ENCODE measurements at regions not wholly inside any gene's neighbourhood (a gene's known extent, or its start where the extent isn't known, plus 50 kb on each side); places are given as distances from the start of the nearest gene placed in this dataset.

GRCh38 chr9:30519166-30519565, 1865.3 kb upstream of the ACO1 start:
- no peaks in the 10 kb centered on the region for H3K79me2 ChIP-seq (ENCODE audit: insufficient read depth, low read length)
- Mint-ChIP-seq H3K4me1 (no peaks in the 10 kb centered on the region), H3K4me3 (no peak overlapping the region), H3K27me3 (ENCODE audit: low read depth) (no peaks in the 10 kb centered on the region), H3K36me3 (ENCODE audit: insufficient read depth in 1 of 3, low read depth in 3 of 3) (peaks cover 9 to 18% (median 17%) of the 10 kb centered on the region in 3 experiments), H3K9me3 (peaks cover 16 to 18% of the 10 kb centered on the region in 2 experiments), H3K27ac (no peak overlapping the region)
- no peak overlapping the region for H3K23ac ChIP-seq (ENCODE audit: insufficient read length, low read depth, low read length)
- H3K4me2 ChIP-seq (ENCODE audit: insufficient read depth, insufficient read length, low read length): no peak overlapping the region
- no peak overlapping the region for H3K9ac ChIP-seq (ENCODE audit: extremely low read depth, insufficient read length, low read length)
- no peak overlapping the region for H3K27ac ChIP-seq (ENCODE audit: insufficient read length, low read depth, low read length)
- DNase-seq: no peak
- H3K56ac ChIP-seq (ENCODE audit: insufficient read length, low read depth, low read length): no peak overlapping the region
- H2BK12ac ChIP-seq (ENCODE audit: insufficient read length, low read depth, low read length): no peak overlapping the region
- no peak overlapping the region for H2BK20ac ChIP-seq (ENCODE audit: low read depth, low read length, poor library complexity, severe bottlenecking)
- no peak for TF ChIP-seq CTCF (conservative IDR thresholded peaks at IDR 0.05)
- WGBS (ENCODE audit: extremely low coverage, insufficient read length, low lambda C conversion rate): no CpG with 5 or more reads among the region's 1 CpG
- no peak overlapping the region for H2BK5ac ChIP-seq (ENCODE audit: insufficient read length, low read length)
- H2BK15ac ChIP-seq (ENCODE audit: low read depth, low read length): no peak overlapping the region
- H4K20me1 ChIP-seq (ENCODE audit: control insufficient read depth, insufficient read depth, insufficient read length): no peaks in the 10 kb centered on the region
- peaks cover 14% of the 10 kb centered on the region for H3K9me3 ChIP-seq (ENCODE audit: control insufficient read depth, low read depth, low read length)
- no peaks in the 10 kb centered on the region for H3K4me1 ChIP-seq (ENCODE audit: insufficient read depth, low read length)
- H3K23me2 ChIP-seq (ENCODE audit: insufficient read length, low read depth, low read length, poor library complexity, severe bottlenecking): no peaks in the 10 kb centered on the region
- H4K91ac ChIP-seq (ENCODE audit: insufficient read length, low read depth, low read length): no peak overlapping the region
- no peak overlapping the region for H2BK120ac ChIP-seq (ENCODE audit: low read depth, low read length, poor library complexity, severe bottlenecking)
- no peak overlapping the region for H4K5ac ChIP-seq (ENCODE audit: insufficient read length, low read depth, low read length)
- no peaks in the 10 kb centered on the region for H3K27me3 ChIP-seq (ENCODE audit: insufficient read depth, low read length)
- H3K79me1 ChIP-seq (ENCODE audit: insufficient read depth, low read depth, low read length, poor library complexity, severe bottlenecking): no peaks in the 10 kb centered on the region
- H3K14ac ChIP-seq (ENCODE audit: insufficient read depth, low read length): no peak overlapping the region
- no peak overlapping the region for H4K8ac ChIP-seq (replicated peaks; ENCODE audit: insufficient read length, low read depth, low read length)
- no peak overlapping the region for H3K4ac ChIP-seq (ENCODE audit: low read depth, low read length)
- no peak overlapping the region for H3T11ph ChIP-seq (ENCODE audit: low read length)
- H2AK5ac ChIP-seq (ENCODE audit: insufficient read length, low read length): no peak overlapping the region
- H2AFZ ChIP-seq (ENCODE audit: low read length): no peak overlapping the region
- no peak overlapping the region for H3K18ac ChIP-seq (ENCODE audit: insufficient read length, low read depth, low read length)

Measured in H9 (cell line).